HUES64 (cell line): ENCODE measurements at regions not wholly inside any gene's neighbourhood (a gene's known extent, or its start where the extent isn't known, plus 50 kb on each side); places are given as distances from the start of the nearest gene placed in this dataset.
"Not testable (repeated sequence)": the region's sequence is repeated elsewhere in the genome, so short reads cannot be mapped to it uniquely, and the experiment has no call there.

Source experiments
- H3K27ac ChIP-seq: 2 replicates; pipeline ENCODE4 v1.7.0; 2013; ENCODE audit warnings: low read depth, low read length, inconsistent platforms
- H3K27me3 ChIP-seq: 2 replicates; pipeline ENCODE4 v1.6.1; 2013; ENCODE audit warnings: mild to moderate bottlenecking, low read length; ENCODE audit not compliant: insufficient read depth
- H3K36me3 ChIP-seq: 2 replicates; pipeline ENCODE4 v1.6.1; 2013; ENCODE audit warnings: mild to moderate bottlenecking, low read length; ENCODE audit not compliant: insufficient read depth
- H3K4me1 ChIP-seq: 2 replicates; pipeline ENCODE4 v1.6.1; 2013; ENCODE audit warnings: mild to moderate bottlenecking, low read length, moderate library complexity; ENCODE audit not compliant: insufficient read depth
- H3K4me3 ChIP-seq: 2 replicates; pipeline ENCODE4 v1.5.1; 2013; ENCODE audit warnings: mild to moderate bottlenecking, low read length, moderate library complexity
- H3K9ac ChIP-seq: 2 replicates; pipeline ENCODE4 v1.6.1; 2013; ENCODE audit warnings: mild to moderate bottlenecking, low read depth, low read length
- H3K9me3 ChIP-seq: 2 replicates; pipeline ENCODE4 v1.6.1; 2013; ENCODE audit warnings: low read depth, low read length; ENCODE audit not compliant: insufficient read depth
- WGBS: fragments of 150-250, 120-280 bp; methylation state at CpG from one replicate; pipeline ENCODE4 v1.1.7; 2013; ENCODE audit warnings: missing lambda C conversion rate; 5-methylcytosine and 5-hydroxymethylcytosine counted together

- not testable (repeated sequence) for H3K9me3 ChIP-seq, H3K9ac ChIP-seq, H3K27ac ChIP-seq, H3K27me3 ChIP-seq, H3K4me3 ChIP-seq, H3K36me3 ChIP-seq, H3K4me1 ChIP-seq
- WGBS, result 88% methylated on average over 9 of the region's 9 CpGs
Observed at GRCh38 chr6:71360556-71361335, 72.1 kb downstream of the OGFRL1 start.

- Histone ChIP-seq H3K4me3 (no peak overlapping the region), H3K36me3 (no peaks in the 10 kb centered on the region), H3K9ac (no peak overlapping the region), H3K27ac (no peak overlapping the region), H3K4me1 (no peaks in the 10 kb centered on the region), H3K9me3 (no peaks in the 10 kb centered on the region), H3K27me3 (no peaks in the 10 kb centered on the region)
- WGBS, result 86% methylated on average over 1 of the region's 4 CpGs
Observed at GRCh38 chr6:71364889-71365542, 76.4 kb downstream of the OGFRL1 start.

GRCh38 chr6:71367756-71368155, 79.1 kb downstream of the OGFRL1 start:
- H3K27me3 ChIP-seq, result no peaks in the 10 kb centered on the region
- 96% methylated on average over 3 of the region's 3 CpGs for WGBS
- no peaks in the 10 kb centered on the region for H3K9me3 ChIP-seq
- H3K9ac ChIP-seq, result no peak overlapping the region
- H3K36me3 ChIP-seq, result no peaks in the 10 kb centered on the region; the same call in 1 of the 2 replicates
- H3K27ac ChIP-seq, result no peak overlapping the region
- H3K4me1 ChIP-seq, result no peaks in the 10 kb centered on the region
- no peak overlapping the region for H3K4me3 ChIP-seq

- Histone ChIP-seq H3K36me3 (no peaks in the 10 kb centered on the region; the same call in 1 of the 2 replicates), H3K27me3 (no peaks in the 10 kb centered on the region), H3K9ac (no peak overlapping the region), H3K4me1 (no peaks in the 10 kb centered on the region), H3K4me3 (no peak overlapping the region), H3K9me3 (no peaks in the 10 kb centered on the region), H3K27ac (no peak overlapping the region)
- WGBS, result 94% methylated on average over 2 of the region's 2 CpGs
Observed at GRCh38 chr6:71368284-71368683, 79.7 kb downstream of the OGFRL1 start.

GRCh38 chr6:71371559-71371958, 82.9 kb downstream of the OGFRL1 start:
- no peak overlapping the region for H3K4me3 ChIP-seq
- H3K9me3 ChIP-seq, result no peaks in the 10 kb centered on the region
- WGBS, result 93% methylated on average over 1 of the region's 1 CpG
- no peaks in the 10 kb centered on the region; the same call in 1 of the 2 replicates for H3K36me3 ChIP-seq
- no peak overlapping the region for H3K9ac ChIP-seq
- H3K27me3 ChIP-seq, result no peaks in the 10 kb centered on the region
- no peak overlapping the region for H3K27ac ChIP-seq
- no peaks in the 10 kb centered on the region for H3K4me1 ChIP-seq

GRCh38 chr6:71373943-71374342, 85.3 kb downstream of the OGFRL1 start:
- Histone ChIP-seq H3K9ac (no peak overlapping the region), H3K9me3 (no peaks in the 10 kb centered on the region), H3K27me3 (no peaks in the 10 kb centered on the region), H3K4me3 (no peak overlapping the region), H3K36me3 (no peaks in the 10 kb centered on the region; the same call in 1 of the 2 replicates), H3K27ac (no peak overlapping the region), H3K4me1 (no peaks in the 10 kb centered on the region)
- WGBS, result 92% methylated on average over 1 of the region's 1 CpG

GRCh38 chr6:71375676-71376075, 87.1 kb downstream of the OGFRL1 start:
- H3K27ac ChIP-seq, result no peak overlapping the region
- no CpG with 5 or more reads among the region's 1 CpG for WGBS
- H3K4me1 ChIP-seq, result no peaks in the 10 kb centered on the region
- H3K9me3 ChIP-seq, result no peaks in the 10 kb centered on the region
- H3K36me3 ChIP-seq, result no peaks in the 10 kb centered on the region; the same call in 1 of the 2 replicates
- H3K27me3 ChIP-seq, result no peaks in the 10 kb centered on the region
- no peak overlapping the region for H3K4me3 ChIP-seq
- H3K9ac ChIP-seq, result no peak overlapping the region

- Histone ChIP-seq H3K4me3 (no peak overlapping the region), H3K9me3 (no peaks in the 10 kb centered on the region), H3K27ac (no peak overlapping the region), H3K4me1 (no peaks in the 10 kb centered on the region), H3K9ac (no peak overlapping the region), H3K27me3 (no peaks in the 10 kb centered on the region), H3K36me3 (no peaks in the 10 kb centered on the region; the same call in 1 of the 2 replicates)
- 93% methylated on average over 2 of the region's 2 CpGs for WGBS
Observed at GRCh38 chr6:71376830-71377229, 88.2 kb downstream of the OGFRL1 start.

GRCh38 chr6:71383476-71383875, 94.9 kb downstream of the OGFRL1 start:
- Histone ChIP-seq H3K4me3 (no peak overlapping the region), H3K27me3 (no peaks in the 10 kb centered on the region), H3K9me3 (no peaks in the 10 kb centered on the region), H3K27ac (no peak overlapping the region), H3K9ac (no peak overlapping the region), H3K4me1 (peaks cover 29% of the 10 kb centered on the region), H3K36me3 (no peaks in the 10 kb centered on the region)
- 81% methylated on average over 4 of the region's 4 CpGs for WGBS

- Histone ChIP-seq H3K36me3 (no peaks in the 10 kb centered on the region), H3K27ac (no peak overlapping the region), H3K27me3 (no peaks in the 10 kb centered on the region), H3K4me1 (peaks cover 29% of the 10 kb centered on the region), H3K4me3 (no peak overlapping the region), H3K9ac (no peak overlapping the region), H3K9me3 (no peaks in the 10 kb centered on the region)
- WGBS, result 36% methylated on average over 4 of the region's 5 CpGs
Observed at GRCh38 chr6:71383901-71384489, 95.4 kb downstream of the OGFRL1 start.

GRCh38 chr6:71385111-71385822, 96.7 kb downstream of the OGFRL1 start:
- Histone ChIP-seq H3K9me3 (no peaks in the 10 kb centered on the region), H3K27me3 (no peaks in the 10 kb centered on the region), H3K9ac (no peak overlapping the region), H3K27ac (no peak overlapping the region), H3K36me3 (no peaks in the 10 kb centered on the region), H3K4me1 (peaks cover 32% of the 10 kb centered on the region), H3K4me3 (no peak overlapping the region)
- WGBS, result 100% methylated on average over 1 of the region's 1 CpG
